ENCODE measurements at regions not wholly inside any gene's neighbourhood (a gene's known extent, or its start where the extent isn't known, plus 50 kb on each side); places are given as distances from the start of the nearest gene placed in this dataset.

GRCh38 chr18:67730886-67731285 lies 214.4 kb upstream of the DSEL start:
- no peak for TF ChIP-seq EZH2 (IDR thresholded peaks at IDR 0.05; ENCODE audit: low read length, missing control alignments)
- TF ChIP-seq, protein P1, sequence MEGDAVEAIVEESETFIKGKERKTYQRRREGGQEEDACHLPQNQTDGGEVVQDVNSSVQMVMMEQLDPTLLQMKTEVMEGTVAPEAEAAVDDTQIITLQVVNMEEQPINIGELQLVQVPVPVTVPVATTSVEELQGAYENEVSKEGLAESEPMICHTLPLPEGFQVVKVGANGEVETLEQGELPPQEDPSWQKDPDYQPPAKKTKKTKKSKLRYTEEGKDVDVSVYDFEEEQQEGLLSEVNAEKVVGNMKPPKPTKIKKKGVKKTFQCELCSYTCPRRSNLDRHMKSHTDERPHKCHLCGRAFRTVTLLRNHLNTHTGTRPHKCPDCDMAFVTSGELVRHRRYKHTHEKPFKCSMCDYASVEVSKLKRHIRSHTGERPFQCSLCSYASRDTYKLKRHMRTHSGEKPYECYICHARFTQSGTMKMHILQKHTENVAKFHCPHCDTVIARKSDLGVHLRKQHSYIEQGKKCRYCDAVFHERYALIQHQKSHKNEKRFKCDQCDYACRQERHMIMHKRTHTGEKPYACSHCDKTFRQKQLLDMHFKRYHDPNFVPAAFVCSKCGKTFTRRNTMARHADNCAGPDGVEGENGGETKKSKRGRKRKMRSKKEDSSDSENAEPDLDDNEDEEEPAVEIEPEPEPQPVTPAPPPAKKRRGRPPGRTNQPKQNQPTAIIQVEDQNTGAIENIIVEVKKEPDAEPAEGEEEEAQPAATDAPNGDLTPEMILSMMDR (conservative IDR thresholded peaks at IDR 0.05 in 1 of 2, IDR thresholded peaks at IDR 0.05 in 1 of 2; ENCODE audit: low read depth in 1 of 2, low read length in 2 of 2), result no peak
